GM19023 (cell line): ENCODE measurements at regions not wholly inside any gene's neighbourhood (a gene's known extent, or its start where the extent isn't known, plus 50 kb on each side); places are given as distances from the start of the nearest gene placed in this dataset.
"Not testable (repeated sequence)": the region's sequence is repeated elsewhere in the genome, so short reads cannot be mapped to it uniquely, and the experiment has no call there.

Source experiments
- ATAC-seq: cut with Tn5 transposase; IDR thresholded peaks from one replicate; pipeline ENCODE4 v1.9.1; 2021; ENCODE audit warnings: mild to moderate bottlenecking, moderate library complexity; ENCODE audit not compliant: unreplicated experiment

DNA sequence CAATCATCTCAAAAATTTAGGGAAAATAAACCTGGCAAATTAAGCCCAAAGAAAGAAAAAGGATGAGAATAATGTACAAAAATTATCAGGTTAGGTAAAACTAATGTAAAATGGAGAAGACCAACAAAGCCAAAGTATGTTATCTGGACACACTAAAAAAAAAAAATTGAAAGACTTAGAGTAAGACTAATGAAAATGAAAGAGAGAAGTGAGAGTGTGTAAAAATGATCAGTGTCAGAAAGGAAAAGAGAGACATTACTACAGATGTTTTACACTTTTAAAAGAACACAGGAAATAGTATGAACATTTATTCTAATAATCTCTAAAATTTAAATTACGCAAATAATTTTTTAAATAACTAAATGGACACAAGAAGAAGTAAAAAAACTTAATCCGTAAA, 573.3 kb upstream of the NR2F2 start:
- no peak for ATAC-seq

DNA sequence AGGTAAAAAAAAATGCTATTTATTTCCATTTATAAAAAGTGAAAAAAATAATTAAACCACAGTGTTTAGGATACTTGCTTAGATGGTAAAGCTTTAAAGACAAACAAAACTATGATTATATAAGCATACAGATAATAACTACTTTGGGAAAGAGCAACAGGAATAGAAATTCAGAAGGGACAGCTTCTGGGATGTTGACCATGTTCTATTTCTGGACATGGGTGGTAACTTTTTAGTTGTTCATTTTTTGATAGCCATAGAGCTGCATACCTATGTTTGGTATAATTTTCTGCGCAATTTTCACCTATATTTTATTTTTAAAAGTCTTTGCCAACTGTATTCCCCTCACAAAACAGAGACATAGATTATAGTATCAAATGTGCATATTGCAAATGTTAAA, 572.0 kb upstream of the NR2F2 start:
- no peak for ATAC-seq

DNA sequence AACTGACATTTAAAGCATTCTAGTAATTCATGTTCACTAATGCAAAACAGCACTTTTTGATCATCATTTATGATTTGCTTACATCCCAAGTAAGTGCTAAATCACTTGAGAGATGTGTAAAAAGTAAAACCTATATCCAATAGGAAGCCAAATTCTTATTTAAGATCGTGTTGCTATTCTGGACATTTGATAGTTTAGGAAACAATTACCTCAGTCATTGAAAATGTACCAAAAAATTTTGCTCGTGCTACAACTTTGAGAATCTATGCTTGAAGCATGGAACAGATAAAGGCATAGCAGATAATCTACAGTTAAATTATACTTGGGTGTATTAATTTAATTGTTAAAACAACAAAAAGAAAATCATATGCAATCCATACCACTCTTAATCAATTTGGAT, 571.6 kb upstream of the NR2F2 start:
- no peak for ATAC-seq

DNA sequence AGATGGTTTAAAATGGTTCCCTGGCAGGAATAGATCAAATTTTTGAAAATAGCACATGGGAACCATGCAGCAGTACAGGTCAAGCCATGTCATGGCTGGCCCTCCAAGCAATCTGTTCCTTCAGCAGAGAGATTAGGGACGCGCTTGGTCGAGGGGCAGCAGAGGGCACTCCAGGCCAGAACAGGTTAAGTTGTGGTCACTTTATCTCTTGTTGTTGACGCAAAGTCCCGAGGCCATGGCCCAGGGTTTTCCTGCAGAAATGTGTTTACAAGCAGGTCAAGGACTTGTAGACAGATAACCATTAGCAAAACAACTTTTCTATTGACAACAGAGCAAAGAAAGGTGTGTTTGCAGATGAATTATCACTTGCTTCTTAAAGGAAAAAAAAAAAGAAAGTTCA, 570.0 kb upstream of the NR2F2 start:
- no peak for ATAC-seq

DNA sequence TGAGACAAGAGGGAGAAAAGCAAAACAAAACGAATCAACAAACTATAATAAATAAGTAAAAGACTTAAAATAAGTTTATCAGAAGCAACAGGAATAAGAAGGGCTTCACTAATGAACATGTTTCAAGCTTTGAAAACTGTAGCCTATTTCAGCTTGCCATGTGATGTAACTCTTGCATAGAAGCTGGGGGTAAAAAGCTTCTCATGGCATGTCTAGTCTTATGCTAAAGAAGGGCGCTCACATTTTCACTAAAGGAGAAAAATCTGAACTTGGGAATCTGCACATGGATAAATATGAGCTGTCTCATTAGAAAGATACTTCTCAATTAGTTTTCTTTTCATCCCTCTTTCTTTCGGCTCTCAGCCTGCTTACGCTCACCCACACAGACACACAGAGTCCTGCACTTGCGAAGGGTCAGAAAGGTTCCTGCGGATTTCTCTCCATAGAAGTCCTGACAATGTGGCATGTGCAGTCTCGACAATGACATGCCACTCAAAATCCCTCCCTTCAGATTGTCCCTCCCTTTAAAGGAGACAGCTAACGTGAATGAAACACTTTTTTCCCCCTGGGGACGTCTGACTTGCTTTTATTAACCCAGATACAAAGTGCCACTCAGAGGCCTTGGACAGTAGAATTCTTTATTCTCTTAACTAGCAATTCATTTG, 568.9 kb upstream of the NR2F2 start:
- no peak for ATAC-seq

DNA sequence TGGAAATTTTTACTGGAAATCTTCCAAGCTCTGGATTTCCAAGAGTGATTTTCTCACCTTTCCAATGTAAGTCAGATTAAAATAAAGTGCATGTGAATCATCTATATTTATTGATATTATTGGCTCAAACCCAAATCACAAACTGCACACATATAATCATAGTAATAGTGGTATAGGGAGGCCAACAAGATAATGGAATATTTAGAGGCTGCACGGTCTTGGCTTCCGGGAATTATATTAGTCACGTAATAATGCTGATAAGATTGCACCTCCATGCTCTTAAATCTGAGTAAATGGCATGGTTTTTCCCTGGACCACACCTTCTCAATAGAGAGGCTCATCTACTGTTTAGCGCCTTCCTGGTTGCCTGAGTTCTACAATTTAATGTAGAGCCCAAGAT, 567.1 kb upstream of the NR2F2 start:
- ATAC-seq = no peak

DNA sequence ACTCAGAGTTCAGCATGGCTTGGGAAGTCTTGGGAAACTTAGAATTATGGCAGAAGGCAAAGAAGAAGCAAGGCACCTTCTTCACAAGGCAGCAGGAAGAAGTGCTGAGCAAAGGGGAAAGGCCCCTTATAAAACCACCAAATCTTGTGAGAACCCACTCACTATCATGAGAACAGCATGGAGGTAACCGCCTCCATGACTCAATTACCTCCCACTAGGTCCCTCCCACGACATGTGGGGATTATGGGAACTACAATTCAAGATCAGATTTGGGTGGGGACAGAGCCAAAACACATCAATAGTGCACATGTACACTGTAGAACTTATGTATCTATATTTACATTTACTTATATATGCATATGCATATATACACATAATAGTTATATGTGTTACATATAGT, 565.3 kb upstream of the NR2F2 start:
- no peak for ATAC-seq

DNA sequence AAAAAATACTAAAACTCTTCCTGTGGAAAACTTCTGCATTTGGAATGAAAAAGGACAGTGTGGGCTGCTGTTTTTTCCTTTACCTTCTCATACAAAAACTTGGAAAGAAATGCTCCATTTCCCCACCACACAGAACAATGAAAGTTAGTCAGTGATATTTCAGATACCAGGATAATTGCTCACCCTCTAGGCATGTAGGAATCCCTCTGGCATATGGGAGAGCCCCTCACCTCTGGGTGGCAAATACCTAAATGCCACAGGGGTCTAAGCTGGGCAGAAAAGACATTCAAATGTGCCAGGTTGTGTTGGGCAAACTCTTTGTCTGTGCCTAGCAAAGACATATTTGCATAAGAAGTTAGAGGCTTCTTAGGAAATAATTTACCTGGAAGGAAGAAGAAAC, 560.3 kb upstream of the NR2F2 start:
- no peak for ATAC-seq

DNA sequence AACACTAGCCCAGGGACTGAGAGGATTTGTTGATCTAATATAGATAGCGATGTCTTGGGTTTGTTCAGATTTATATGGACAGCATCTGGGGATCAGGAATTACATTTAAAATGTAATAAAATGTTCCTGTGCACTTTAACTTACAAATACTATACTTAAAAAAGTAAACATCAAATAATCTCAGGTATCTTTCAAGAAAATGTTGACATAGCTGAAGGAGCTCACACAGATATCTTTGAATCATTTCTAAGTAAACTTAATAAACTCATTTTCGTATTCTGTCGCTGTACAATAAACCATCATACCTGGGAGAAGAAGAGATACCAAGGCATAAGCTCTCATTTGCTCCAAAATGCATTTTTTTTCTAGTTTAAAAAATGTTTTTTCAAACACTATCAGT, 557.5 kb upstream of the NR2F2 start:
- no peak for ATAC-seq

DNA sequence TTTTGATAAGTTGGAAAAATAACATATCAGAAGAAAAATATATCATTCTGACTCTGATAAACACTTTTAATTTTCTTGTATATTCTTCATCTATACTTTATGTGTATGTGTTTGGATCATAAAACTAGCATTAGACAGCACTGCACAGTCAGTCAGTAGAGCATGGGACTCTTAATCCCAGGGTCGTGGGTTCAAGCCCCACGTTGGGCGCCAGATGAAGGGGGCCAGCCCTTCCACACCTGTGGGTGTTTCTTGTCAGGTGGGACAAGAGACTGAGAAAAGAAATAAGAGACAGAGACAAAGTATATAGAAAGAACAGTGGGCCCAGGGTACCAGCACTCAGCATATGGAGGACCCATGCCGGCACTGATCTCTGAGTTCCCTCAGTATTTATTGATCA, 546.0 kb upstream of the NR2F2 start:
- no peak for ATAC-seq

DNA sequence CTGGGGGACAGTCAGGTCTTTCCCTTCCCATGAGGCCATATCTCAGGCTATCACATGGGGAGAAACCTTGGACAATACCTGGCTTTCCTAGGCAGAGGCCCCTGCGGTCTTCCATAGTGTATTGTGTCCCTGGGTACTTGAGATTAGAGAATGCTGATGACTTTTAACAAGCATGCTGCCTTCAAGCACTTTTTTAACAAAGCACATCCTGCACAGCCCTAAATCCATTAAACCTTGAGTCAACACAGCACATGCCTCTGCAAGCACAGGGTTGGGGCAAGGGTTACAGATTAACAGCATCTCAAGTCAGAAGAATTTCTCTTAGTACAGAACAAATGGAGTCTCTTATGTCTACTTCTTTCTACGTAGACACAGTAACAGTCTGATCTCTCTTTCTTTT, 545.2 kb upstream of the NR2F2 start:
- not testable (repeated sequence) for ATAC-seq

DNA sequence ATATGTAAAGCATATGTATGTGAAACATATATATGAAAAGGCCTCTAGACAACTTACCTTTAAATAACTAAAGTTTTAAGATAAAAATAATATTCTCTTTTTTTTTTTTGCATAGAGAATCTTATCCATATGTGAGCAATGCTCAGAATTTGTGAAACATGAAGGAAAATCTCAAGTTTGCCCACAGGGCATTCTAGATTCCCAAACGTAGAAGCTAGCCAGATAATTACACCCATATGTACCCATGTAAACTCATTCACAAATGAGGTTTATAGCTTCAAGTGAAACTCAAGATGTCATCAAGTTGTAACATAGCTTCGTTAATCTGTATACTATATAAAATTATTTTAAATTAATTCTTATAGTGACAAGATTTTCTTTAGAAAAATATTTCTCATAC, 537.3 kb upstream of the NR2F2 start:
- no peak for ATAC-seq

DNA sequence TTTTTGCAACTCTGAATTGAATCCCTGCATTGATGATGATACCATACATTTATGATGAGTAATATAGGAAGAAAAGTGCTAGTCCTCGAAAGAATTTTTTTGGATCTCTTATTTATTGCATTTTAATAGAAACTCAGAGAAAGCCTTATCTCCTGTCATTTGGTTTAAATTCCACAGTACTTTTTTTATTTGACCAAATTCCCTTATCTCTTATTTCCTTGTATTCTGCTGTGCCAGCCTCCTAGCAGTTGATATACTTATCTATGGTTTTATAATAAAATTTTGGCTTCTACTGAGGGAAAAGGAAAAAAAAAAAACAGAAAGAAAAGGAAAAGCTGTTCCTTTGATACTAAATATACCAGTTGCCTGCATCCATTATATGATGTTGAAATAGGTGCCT, 535.1 kb upstream of the NR2F2 start:
- no peak for ATAC-seq

DNA sequence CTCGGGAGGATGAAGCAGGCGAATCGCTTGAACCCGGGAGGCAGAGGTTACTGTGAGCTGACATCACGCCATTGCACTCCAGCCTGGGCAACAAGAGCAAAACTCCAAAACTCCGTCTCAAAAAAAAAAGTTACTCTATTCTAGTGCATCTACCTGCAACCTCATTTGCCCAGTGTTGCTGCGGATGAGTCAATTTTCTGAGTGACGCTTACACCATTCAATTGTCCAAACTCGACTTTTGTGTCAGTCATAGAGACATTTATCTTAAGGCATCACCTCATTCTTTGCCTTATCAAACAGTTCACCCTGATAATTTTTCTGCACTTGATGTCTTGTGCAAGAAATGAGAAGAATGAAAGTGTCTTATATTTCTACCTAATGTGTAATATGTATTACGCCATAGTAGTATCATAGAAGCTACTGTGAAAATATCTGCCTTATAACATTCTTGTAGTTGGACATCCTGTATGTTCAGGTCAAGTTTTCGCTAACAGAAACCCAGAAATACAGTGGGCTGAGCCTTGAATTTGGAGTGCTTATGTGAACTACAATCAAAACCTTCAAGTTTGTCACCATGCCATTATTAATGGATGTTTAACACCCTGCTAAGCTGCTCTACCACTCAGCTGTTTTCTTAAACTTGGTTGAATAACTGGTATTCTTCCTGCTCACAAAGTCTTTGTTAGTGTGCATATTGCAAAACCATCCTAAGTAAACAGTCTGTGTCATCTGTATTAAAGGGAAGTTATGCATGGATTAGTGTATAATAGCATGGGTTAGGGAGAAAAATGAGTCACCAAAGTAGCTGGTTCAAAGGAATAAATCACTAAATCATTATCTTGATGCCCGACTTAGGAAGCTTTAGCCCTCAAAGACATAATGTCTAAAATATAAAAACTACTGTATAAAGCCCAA, 531.0 kb upstream of the NR2F2 start:
- no peak for ATAC-seq

DNA sequence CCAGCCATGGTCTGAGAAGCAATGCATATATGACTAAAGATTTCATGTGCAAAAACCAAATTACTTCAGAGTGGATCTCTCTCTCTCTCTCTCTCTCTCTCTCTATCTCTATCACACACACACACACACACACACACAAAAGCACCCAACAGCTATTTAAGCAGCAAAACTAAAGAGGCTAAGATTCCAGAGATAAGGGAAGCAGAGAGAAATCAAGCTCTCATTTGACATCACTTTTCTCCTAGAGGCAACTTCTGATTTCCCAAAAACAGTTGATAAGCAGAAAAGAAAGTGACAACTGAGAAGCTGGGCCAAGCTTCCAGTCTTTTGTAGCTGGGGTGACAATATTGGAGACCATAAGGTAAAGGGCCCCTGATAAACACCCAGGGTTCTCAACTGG, 526.0 kb upstream of the NR2F2 start:
- no peak for ATAC-seq

DNA sequence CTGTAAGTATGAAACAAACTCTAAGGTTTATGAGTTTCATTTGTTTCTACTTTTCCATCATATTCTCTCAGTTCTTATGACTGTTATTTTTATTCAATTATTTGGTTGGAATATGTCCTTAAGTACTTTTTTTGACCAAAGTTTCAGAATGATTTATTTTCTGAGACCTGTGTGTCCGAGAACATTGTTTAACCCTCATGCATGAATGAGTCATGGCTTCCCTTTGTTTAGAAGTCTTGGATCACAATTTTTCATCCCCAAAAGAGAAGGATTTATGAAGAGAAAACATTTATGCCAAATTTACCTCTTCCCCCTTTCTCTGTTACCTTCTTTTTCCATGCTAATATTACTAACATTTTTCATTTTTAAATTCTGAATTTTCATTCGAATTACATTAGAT, 518.0 kb upstream of the NR2F2 start:
- no peak for ATAC-seq

DNA sequence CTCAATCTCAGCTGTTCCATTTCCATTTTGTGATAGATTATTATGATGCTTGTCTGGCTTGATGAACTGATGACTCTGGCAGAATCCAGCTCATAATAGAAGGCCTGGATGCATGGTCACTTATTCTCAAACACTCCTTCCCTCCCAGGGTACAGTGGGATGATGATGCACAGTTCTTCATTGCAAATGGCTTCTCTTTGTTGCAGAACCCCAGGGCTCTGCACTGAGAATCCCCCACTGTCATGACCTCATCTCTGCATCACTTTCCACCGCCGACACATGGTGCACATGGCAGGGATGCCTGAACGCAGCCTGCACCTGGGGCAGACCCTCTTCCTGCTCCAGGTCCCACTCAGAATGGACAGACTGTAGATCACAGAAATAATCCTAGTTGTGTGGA, 515.6 kb upstream of the NR2F2 start:
- ATAC-seq = no peak

DNA sequence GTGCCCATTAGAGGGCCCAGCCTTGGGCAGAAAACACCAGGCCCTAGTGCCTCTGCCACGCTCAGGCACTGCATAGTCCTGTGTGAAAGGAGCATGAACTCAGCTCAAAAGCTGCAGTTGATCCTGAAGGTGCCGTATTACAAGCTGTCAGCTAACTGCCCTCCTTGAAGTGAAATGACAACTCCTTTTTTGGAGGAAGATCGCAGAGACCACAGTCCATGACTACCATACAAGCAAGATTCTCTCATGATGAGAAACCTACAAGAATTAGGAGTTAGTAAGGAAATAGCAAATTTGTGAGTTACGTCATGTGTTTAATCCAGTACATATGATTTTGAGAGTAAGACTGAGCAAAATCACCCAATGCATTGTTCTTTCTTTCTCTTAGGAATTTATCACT, 513.9 kb upstream of the NR2F2 start:
- no peak for ATAC-seq

DNA sequence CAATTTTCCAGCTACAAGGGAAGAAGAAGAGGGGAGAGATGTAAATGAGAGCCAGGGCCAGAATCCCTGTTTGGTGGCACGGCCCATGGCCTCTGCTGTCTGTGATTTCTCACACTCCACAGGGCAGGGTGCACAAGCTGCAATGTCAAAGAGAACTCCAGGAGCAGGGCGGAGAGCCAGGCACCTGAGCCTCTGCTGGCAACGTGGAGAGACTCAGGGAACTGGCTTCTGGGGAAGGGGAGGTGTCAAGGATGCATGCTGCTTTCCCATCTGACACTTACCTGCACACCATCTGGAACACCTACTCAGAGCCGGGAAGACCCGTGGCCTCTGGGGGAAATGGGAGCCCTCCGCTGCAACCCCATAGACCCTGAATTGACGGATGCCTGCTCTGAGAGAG, 507.5 kb upstream of the NR2F2 start:
- no peak for ATAC-seq

DNA sequence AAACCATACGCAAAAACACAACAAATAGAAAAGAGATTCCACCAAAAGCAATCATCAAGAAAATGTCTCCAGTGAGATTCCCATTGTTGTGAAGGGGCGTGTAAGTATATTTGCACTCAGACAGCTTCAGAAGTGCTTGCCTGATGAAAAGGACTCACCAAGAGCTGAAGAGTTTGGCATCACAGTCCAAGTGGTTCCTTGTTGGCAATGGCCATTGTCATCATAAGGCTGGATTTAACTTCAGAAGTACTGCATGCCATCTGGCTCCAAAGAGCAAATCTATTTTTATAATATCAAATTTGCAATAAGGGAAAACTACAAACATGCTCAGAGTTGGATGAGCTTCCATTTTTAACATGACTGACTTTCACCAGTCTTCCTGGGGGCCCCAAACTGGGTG, 505.3 kb upstream of the NR2F2 start:
- no peak for ATAC-seq

DNA sequence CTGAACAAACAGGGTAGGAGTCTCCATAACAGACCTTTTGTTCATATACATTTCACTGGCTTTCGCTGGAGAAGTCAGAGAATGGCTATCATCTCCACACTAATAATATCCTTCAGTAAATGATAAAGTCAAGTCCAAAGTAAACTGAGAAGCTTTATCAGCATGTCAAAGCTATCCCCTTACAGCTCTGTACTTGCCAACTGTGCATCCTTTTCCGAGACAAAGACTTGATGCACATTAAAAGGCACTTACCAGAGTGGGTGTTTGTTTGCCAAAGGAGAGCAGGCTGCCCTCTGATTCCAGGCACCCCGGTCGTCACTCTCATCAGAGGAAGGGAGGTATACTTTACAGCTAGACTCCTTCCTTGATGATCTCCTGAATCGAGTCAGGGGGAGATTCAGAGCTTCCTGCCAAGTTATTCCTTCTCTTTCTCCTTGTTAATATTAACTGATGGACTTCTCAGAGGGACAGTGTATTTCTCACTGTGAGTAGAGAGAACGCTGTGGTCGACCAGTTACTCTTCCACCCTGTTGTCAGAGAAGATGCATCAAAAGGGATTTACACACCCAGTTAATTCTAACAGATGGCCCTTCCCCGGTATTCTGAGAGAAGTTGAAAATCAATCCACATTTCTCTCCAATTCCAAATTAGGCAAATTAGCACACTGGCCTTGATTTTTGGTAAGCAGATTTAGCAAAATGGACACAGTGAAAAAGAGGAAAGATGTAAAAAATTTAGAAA, 504.7 kb upstream of the NR2F2 start:
- ATAC-seq = no peak
